HCEC 1CT (cell line): ENCODE measurements at regions not wholly inside any gene's neighbourhood (a gene's known extent, or its start where the extent isn't known, plus 50 kb on each side); places are given as distances from the start of the nearest gene placed in this dataset.

Source experiments
- DNase-seq: peaks from one replicate; pipeline ENCODE4 v3.0.0-alpha.2; 2017

- DNase-seq: peak; percentile 7
These were observed 304.1 kb upstream of the HAND2 start for GRCh38 chr4:173834151-173834550.

- DNase-seq: no peak
These were observed 299.5 kb upstream of the HAND2 start for GRCh38 chr4:173829565-173829964.

DNA sequence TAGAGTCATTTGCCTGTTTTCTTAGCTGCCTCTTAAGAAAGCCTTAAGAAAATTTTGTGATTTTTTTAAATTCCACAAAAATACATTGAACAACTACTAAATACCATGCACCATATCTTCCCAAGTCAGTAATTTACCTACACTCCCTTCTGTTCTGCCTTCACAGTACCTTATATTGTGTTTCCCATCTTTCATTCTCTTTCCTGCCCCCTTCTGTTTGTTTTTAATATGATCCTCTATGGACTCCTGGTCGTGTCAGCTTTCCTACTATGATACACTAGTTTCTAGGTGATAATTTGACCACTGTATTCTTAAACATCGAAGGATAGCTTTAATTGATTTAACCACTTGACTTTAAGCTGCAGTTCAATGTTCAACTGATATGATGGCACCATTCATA, 297.7 kb upstream of the HAND2 start:
- DNase-seq: peak; percentile 9

GRCh38 chr4:173821876-173822275, 291.8 kb upstream of the HAND2 start:
- no peak for DNase-seq

GRCh38 chr4:173821036-173821435, 291.0 kb upstream of the HAND2 start:
- DNase-seq: peak; percentile 59

GRCh38 chr4:173807347-173807746, 277.3 kb upstream of the HAND2 start:
- no peak for DNase-seq

GRCh38 chr4:173805884-173806283, 275.9 kb upstream of the HAND2 start:
- no peak for DNase-seq

- DNase-seq: no peak
These were observed 272.6 kb upstream of the HAND2 start for GRCh38 chr4:173802662-173803022.

- peak; percentile 28 for DNase-seq
These were observed 272.0 kb upstream of the HAND2 start for GRCh38 chr4:173801876-173802661.

DNA sequence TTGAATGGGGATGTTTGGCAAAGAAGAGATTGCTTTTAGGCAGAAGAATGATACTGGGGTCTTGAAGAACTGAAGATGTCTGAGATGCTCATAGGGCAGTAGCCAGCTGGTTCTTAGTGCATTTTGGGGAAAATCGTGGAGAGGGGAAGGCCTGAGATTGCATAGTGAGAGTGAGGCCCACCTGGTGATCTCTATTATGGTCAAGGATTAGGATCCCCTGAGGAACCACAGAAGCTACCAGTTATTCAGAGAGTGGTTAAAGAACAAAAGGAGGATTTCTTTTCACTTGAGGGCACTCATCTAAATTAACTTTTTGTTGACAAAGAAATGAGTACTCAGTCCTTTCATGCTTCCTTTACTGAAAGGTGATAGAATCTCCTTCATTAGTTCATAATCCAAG, 271.3 kb upstream of the HAND2 start:
- DNase-seq: no peak

DNA sequence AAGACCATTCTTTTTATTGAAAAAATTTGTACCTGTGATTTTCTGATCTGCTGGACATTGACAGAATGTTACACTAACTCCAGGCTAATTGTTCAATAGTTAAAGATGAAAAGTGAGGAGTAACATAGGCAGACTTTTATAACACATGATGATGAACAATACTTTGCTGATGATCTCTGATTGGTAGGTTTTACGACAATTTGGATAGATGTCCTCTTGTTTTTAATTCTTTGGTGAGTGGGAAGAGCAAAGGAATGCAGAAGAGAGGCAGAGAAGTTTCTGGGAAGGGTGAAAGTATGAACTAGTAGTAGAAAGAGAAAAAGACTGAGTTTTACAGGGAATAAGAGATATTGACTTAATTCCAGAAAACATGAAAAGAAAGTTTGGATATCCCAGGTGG, 267.3 kb upstream of the HAND2 start:
- DNase-seq: no peak

GRCh38 chr4:173794662-173795061, 264.6 kb upstream of the HAND2 start:
- DNase-seq: peak; percentile 78

DNA sequence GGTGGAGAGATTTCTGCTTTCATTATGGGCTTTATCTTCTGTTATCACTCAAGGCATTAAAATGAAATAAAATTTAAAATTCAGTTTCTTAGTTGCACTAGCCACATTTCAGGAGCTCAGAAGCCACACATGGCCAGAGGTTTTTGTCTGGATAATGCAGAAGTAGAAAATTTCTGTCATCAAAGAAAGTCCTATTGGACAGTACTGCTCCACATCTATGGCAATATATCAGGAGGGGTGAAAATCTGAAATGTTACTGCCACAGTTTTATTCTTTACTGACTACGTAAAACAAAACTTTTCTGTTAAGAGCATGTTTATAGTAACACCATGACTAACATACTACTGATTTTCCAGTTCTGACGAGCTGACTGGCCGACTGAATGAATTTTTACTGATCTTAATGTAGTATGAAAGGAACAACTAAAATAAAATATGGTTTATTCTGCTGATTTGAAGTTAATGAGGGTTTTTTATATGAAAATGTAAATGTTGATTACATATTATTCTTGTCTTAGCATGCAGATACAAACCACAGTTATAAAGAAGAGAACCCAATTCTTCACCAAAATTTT, 264.0 kb upstream of the HAND2 start:
- DNase-seq: peak; percentile 54

- DNase-seq: no peak
These were observed 252.6 kb upstream of the HAND2 start for GRCh38 chr4:173782660-173783059.

- no peak for DNase-seq
These were observed 247.9 kb upstream of the HAND2 start for GRCh38 chr4:173777921-173778320.

GRCh38 chr4:173777421-173777820, 247.4 kb upstream of the HAND2 start:
- no peak for DNase-seq

DNA sequence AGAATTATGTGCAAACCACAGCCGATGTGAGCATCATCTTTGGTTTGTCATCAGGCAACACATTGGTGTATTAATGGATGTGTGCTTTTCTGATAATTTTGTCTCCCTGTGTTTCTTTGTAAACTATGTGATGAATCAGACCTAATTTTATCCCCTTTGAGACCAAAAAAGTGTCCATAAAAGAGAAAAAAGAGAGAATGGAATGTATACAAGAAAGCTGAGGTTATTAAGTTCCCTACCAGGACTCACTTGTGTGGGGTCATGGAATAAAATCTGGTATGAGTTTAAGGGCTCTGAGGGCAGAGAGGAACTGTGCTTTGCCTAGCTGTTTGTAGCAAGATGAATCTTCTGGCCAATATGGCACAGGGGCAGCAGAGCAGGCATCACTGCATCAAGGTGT, 239.5 kb upstream of the HAND2 start:
- DNase-seq: no peak

GRCh38 chr4:173767650-173768049, 237.6 kb upstream of the HAND2 start:
- DNase-seq: no peak

DNA sequence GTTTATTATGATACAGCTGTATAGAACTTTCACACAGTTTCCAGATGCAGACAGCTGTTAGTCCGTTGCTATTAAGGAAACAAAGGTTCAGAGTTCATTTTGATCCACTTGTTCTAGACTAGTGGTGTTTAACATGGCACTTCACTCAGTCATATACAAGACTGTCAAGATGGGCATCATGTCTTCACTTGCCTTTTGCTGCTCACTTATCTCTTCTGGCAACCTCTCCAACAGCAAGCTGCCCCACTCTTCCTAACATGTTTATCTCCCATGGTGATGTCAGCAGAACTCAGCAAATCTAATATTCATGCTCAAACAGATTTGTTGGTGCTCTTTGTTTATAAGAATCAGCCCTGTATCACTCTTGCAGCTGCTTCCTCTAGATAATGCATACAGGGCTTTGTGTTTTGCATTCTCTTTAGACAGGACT, 236.2 kb upstream of the HAND2 start:
- peak; percentile 2 for DNase-seq

GRCh38 chr4:173765751-173766150, 235.7 kb upstream of the HAND2 start:
- peak; percentile 3 for DNase-seq

DNA sequence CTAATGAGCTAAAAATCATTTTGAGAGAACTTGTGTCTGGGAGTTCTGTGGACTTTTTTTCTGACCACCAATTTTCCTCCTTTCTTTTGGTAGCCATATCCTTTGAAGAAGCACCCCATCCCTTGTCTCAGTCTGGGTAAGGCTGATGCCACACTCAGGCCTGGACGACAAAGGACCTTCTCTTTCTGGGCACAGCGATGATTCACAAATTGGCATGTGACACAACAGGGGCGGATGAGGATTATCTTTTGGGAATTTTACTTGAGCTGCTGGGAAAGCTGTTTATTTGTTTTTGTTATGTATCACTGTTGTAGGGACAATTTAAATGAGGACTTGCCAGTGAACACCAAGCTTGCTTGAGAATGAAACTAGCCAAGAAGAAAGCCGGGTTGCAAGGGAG, 233.4 kb upstream of the HAND2 start:
- DNase-seq: no peak

DNA sequence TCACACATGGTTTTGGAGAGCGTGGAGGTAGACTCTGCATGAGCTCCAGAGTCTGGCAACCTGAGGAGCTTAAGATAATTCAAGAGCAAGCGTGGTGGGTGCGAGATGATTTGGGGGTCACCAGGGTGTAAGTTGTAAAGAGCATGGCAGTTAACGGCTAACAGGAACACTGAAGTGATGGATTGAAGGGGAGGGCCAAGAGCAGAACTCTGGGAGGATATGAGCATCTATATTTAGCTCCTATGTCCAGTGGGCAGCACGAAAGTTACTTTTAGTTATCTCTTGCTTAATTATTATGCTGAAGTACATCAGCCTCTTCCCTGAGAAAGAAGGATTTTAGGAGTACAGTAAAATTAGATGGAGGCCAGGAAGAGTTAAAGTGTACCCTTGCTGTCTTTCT, 231.9 kb upstream of the HAND2 start:
- no peak for DNase-seq

DNA sequence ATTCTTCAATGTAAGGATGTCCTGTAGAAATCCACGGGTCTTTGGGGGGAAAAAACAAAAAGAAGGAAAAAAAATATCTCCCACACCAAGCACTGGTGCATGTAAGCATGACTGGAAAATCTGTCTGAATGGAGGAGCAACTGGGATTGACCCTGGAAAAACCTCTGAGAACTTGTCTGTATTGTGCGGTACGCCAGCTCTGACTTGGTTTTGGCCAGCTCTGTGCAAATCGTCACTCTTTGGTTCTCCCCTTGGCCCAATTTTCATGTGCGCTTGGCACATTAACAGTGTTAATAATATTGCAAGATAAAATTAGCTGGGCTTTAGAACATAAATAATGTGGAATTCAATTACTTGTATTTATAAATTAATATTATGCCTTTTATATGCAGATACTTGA, 231.2 kb upstream of the HAND2 start:
- no peak for DNase-seq

GRCh38 chr4:173758132-173758531, 228.1 kb upstream of the HAND2 start:
- no peak for DNase-seq

- no peak for DNase-seq
These were observed 223.4 kb upstream of the HAND2 start for GRCh38 chr4:173753408-173753807.
